ENCODE measurements at regions not wholly inside any gene's neighbourhood (a gene's known extent, or its start where the extent isn't known, plus 50 kb on each side); places are given as distances from the start of the nearest gene placed in this dataset.
"Not testable (repeated sequence)": the region's sequence is repeated elsewhere in the genome, so short reads cannot be mapped to it uniquely, and the experiment has no call there.

DNA sequence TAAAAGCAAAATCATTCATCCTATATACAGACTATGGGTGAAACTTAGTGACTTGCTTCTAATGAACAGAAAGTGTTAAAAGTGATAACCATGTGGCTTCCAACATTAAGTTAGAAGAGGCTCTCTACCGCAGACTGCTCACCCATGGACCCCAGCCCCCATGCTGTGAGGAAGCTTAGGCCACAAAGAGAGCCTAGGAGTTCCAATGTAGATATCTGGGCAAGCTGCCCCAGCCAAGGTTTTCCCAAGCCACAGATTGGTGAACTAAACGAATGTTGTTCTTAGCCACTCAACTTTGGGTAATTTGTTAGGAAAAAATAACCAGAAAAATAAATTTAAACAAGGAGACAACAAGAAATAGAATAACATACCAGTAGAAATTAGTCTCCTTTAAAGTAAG lies 70.1 kb downstream of the TBC1D28 start:
- TF ChIP-seq, protein P1, sequence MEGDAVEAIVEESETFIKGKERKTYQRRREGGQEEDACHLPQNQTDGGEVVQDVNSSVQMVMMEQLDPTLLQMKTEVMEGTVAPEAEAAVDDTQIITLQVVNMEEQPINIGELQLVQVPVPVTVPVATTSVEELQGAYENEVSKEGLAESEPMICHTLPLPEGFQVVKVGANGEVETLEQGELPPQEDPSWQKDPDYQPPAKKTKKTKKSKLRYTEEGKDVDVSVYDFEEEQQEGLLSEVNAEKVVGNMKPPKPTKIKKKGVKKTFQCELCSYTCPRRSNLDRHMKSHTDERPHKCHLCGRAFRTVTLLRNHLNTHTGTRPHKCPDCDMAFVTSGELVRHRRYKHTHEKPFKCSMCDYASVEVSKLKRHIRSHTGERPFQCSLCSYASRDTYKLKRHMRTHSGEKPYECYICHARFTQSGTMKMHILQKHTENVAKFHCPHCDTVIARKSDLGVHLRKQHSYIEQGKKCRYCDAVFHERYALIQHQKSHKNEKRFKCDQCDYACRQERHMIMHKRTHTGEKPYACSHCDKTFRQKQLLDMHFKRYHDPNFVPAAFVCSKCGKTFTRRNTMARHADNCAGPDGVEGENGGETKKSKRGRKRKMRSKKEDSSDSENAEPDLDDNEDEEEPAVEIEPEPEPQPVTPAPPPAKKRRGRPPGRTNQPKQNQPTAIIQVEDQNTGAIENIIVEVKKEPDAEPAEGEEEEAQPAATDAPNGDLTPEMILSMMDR (IDR thresholded peaks at IDR 0.05; ENCODE audit: low read depth, low read length, poor library complexity, severe bottlenecking): not testable (repeated sequence)
- TF ChIP-seq EZH2phosphoT487 (IDR thresholded peaks at IDR 0.05; ENCODE audit: borderline replicate concordance, low read length): not testable (repeated sequence)
